ENCODE measurements at regions not wholly inside any gene's neighbourhood (a gene's known extent, or its start where the extent isn't known, plus 50 kb on each side); places are given as distances from the start of the nearest gene placed in this dataset.

- no peak for TF ChIP-seq EZH2 (optimal IDR thresholded peaks at IDR 0.05; ENCODE audit: low read depth, low read length)
- no peak for TF ChIP-seq CTCF (IDR thresholded peaks at IDR 0.05; ENCODE audit: low read length)
- TF ChIP-seq EZH2phosphoT487 (IDR thresholded peaks at IDR 0.05; ENCODE audit: low read length): no peak
Measured at GRCh38 chr1:25054526-25055323, 124.6 kb upstream of the RUNX3 start.

Data from MM.1S (cell line).